OCI-LY1 (cell line): ENCODE measurements at regions not wholly inside any gene's neighbourhood (a gene's known extent, or its start where the extent isn't known, plus 50 kb on each side); places are given as distances from the start of the nearest gene placed in this dataset.

ENCODE experiments used
- H2AFZ ChIP-seq: fragments of 200-600 bp; sonication (generic), shearing (Covaris generic); 2 replicates; pipeline ENCODE4 v1.6.0; 2014; ENCODE audit warnings: antibody characterized with exemption, mild to moderate bottlenecking, low read length
- H3F3A ChIP-seq: fragments of 200-600 bp; sonication (generic), shearing (Covaris generic); 2 replicates; pipeline ENCODE4 v1.6.0; 2014; ENCODE audit warnings: mild to moderate bottlenecking, antibody characterized with exemption, low read length, moderate library complexity; ENCODE audit not compliant: insufficient read depth
- H3K27ac ChIP-seq: fragments of 200-600 bp; sonication (generic); 2 replicates; pipeline ENCODE4 v1.5.1; 2014; ENCODE audit warnings: low read length, mixed run types, mild to moderate bottlenecking, low read depth; ENCODE audit not compliant: poor library complexity, severe bottlenecking
- H3K27me3 ChIP-seq: fragments of 200-600 bp; sonication (generic); 2 replicates; pipeline ENCODE4 v1.6.0; 2014; ENCODE audit warnings: antibody characterized with exemption, mild to moderate bottlenecking, low read length, moderate library complexity; ENCODE audit not compliant: insufficient read depth
- H3K36me3 ChIP-seq: fragments of 200-600 bp; sonication (generic); 2 replicates; pipeline ENCODE4 v1.6.1; 2014; ENCODE audit warnings: mild to moderate bottlenecking, antibody characterized with exemption, low read length, moderate library complexity, mixed read lengths; ENCODE audit not compliant: insufficient read depth
- H3K4me1 ChIP-seq: fragments of 200-600 bp; sonication (generic); 2 replicates; pipeline ENCODE4 v1.5.1; 2014; ENCODE audit warnings: mild to moderate bottlenecking, low read length, moderate library complexity; ENCODE audit not compliant: insufficient read depth, severe bottlenecking
- H3K4me2 ChIP-seq: fragments of 200-600 bp; sonication (generic), shearing (Covaris generic); 2 replicates; pipeline ENCODE4 v1.6.1; 2014; ENCODE audit warnings: low read length
- H3K4me3 ChIP-seq: fragments of 200-600 bp; sonication (generic); 2 replicates; pipeline ENCODE4 v1.5.1; 2014; ENCODE audit warnings: low read length, low read depth, mild to moderate bottlenecking, mixed read lengths; ENCODE audit not compliant: poor library complexity, severe bottlenecking
- H3K79me2 ChIP-seq: fragments of 200-600 bp; shearing (Covaris generic); 2 replicates; pipeline ENCODE4 v1.6.1; 2016; ENCODE audit warnings: mixed run types, low read length, mixed read lengths; ENCODE audit not compliant: insufficient read depth
- H3K9ac ChIP-seq: fragments of 200-600 bp; sonication (generic), shearing (Covaris generic); 2 replicates; pipeline ENCODE4 v1.6.1; 2014; ENCODE audit warnings: mild to moderate bottlenecking, low read length, mixed read lengths
- H3K9me2 ChIP-seq: fragments of 200-600 bp; sonication (generic), shearing (Covaris generic); 2 replicates; pipeline ENCODE4 v1.6.1; 2014; ENCODE audit warnings: low read depth, mild to moderate bottlenecking, low read length, mixed read lengths
- H3K9me3 ChIP-seq: fragments of 200-600 bp; shearing (Covaris generic); 2 replicates; pipeline ENCODE4 v1.6.1; 2014; ENCODE audit warnings: low read length, mixed read lengths
- H4K20me1 ChIP-seq: fragments of 200-600 bp; sonication (generic), shearing (Covaris generic); 2 replicates; pipeline ENCODE4 v1.6.0; 2016; ENCODE audit warnings: mild to moderate bottlenecking, low read length; ENCODE audit not compliant: insufficient read depth
- EZH2 ChIP-seq: fragments of 200-600 bp; sonication (generic), shearing (Covaris generic); IDR thresholded peaks from 2 replicates; pipeline ENCODE4 v1.8.0; 2017; ENCODE audit warnings: borderline replicate concordance, mixed run types, mild to moderate bottlenecking, antibody characterized with exemption, low read length, moderate library complexity, mixed read lengths
- TF ChIP-seq, protein P1 (sequence below): fragments of 200-600 bp; sonication (generic), shearing (Covaris generic); IDR thresholded peaks from 2 replicates; pipeline ENCODE4 v1.5.1; 2017; ENCODE audit warnings: mild to moderate bottlenecking, antibody characterized with exemption, low read length, moderate library complexity, mixed read lengths

DNA sequence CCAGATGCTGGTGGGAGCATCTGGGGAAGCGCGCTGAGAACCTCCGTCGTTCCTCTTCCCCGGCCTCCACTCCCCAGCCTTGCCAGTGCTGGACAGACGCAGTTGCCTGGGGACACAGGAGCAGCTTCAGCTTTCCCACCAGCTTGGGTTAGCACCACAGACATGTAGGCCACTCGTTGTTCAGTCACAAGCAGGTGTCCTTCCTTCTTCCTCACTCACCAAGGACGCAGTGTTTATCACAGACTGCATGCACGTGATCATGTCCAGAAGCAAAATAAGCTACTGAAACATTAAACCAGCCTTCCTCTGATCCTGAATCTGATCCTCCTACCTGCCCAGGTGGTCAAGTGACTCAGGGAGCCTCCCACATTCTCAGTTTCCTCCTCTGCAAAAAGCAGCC, 232.9 kb downstream of the SYK start:
- no peak overlapping the region for H3K27ac ChIP-seq
- H4K20me1 ChIP-seq: no peaks in the 10 kb centered on the region
- H3K4me2 ChIP-seq: no peak overlapping the region
- no peaks in the 10 kb centered on the region for H3K4me1 ChIP-seq
- no peaks in the 10 kb centered on the region for H3F3A ChIP-seq
- H3K9ac ChIP-seq: no peak overlapping the region
- TF ChIP-seq EZH2: no peak
- TF ChIP-seq, protein P1, sequence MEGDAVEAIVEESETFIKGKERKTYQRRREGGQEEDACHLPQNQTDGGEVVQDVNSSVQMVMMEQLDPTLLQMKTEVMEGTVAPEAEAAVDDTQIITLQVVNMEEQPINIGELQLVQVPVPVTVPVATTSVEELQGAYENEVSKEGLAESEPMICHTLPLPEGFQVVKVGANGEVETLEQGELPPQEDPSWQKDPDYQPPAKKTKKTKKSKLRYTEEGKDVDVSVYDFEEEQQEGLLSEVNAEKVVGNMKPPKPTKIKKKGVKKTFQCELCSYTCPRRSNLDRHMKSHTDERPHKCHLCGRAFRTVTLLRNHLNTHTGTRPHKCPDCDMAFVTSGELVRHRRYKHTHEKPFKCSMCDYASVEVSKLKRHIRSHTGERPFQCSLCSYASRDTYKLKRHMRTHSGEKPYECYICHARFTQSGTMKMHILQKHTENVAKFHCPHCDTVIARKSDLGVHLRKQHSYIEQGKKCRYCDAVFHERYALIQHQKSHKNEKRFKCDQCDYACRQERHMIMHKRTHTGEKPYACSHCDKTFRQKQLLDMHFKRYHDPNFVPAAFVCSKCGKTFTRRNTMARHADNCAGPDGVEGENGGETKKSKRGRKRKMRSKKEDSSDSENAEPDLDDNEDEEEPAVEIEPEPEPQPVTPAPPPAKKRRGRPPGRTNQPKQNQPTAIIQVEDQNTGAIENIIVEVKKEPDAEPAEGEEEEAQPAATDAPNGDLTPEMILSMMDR: no peak
- H3K4me3 ChIP-seq: no peak overlapping the region
- H3K9me2 ChIP-seq: no peaks in the 10 kb centered on the region
- no peak overlapping the region for H2AFZ ChIP-seq
- no peaks in the 10 kb centered on the region for H3K9me3 ChIP-seq
- H3K79me2 ChIP-seq: no peaks in the 10 kb centered on the region
- H3K36me3 ChIP-seq: no peaks in the 10 kb centered on the region
- H3K27me3 ChIP-seq: no peaks in the 10 kb centered on the region

DNA sequence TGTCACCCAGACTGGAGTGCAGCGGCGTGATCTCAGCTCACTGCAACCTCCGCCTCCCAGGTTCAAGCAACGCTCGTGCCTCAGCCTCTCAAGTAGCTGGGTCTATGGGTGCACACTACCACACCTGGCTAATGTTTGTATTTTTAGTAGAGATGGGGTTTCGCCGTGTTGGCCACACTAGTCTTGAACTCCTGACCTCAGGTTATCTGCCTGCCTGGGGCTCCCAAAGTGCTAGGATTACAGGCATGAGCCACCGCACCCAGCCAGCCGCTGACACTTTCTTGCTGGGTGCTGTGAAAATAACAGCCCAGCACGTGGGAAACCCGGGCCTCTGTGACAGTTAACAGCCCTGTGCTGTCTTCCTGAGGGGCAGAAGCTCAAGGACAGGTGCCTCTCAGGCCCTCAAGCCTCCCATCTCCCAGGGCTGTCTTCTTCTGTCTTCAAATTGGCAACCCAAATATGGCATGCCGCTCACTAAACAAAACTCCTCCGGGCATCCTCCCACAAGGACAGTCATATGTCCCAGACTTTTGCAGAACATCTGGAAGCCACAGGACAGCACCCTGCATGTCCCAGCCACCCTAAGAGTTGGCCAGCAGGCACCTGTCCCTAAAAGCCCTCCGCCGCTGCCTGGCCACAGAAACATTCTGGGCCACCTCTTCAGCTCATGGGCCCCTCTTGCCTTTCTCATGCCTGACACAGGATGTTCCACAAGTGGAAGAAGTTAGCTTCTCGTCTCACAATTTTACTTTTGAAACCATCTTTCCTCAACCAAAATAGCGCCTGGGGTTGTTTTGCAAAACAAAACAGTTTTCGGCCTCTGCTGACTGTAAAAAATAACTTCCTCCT, 233.6 kb downstream of the SYK start:
- H3K27ac ChIP-seq: no peak overlapping the region
- no peak overlapping the region for H3K4me2 ChIP-seq
- H3K4me3 ChIP-seq: no peak overlapping the region
- H3K79me2 ChIP-seq: no peaks in the 10 kb centered on the region
- H3K4me1 ChIP-seq: no peaks in the 10 kb centered on the region
- TF ChIP-seq, protein P1: no peak
- no peak for TF ChIP-seq EZH2
- no peaks in the 10 kb centered on the region for H3K27me3 ChIP-seq
- no peak overlapping the region for H3K9ac ChIP-seq
- no peak overlapping the region for H2AFZ ChIP-seq
- no peaks in the 10 kb centered on the region for H3K36me3 ChIP-seq
- H3K9me3 ChIP-seq: no peaks in the 10 kb centered on the region
- H3F3A ChIP-seq: no peaks in the 10 kb centered on the region
- no peaks in the 10 kb centered on the region for H3K9me2 ChIP-seq
- H4K20me1 ChIP-seq: no peaks in the 10 kb centered on the region

DNA sequence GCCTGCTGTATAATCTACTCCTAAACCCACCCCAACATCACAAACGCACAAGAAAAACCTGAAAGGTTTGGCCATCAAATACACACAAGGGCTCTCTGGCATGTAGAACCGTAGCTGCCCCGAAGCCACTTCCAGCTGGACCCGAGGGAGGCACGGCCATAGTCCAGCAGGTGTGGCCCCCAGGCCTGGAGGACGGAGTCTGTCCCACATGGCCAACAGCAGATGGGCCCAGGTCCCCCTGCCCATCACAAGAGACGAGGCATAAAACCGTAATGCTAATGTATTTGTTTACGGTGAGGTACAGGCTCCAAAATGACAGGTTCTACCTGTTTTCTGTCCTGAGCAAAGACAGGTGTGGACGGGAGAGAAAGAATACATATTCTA, 234.2 kb downstream of the SYK start:
- Histone ChIP-seq H3K79me2 (no peaks in the 10 kb centered on the region), H3K4me1 (no peaks in the 10 kb centered on the region), H4K20me1 (no peaks in the 10 kb centered on the region), H3K9me3 (no peaks in the 10 kb centered on the region), H3K4me3 (no peak overlapping the region), H3F3A (no peaks in the 10 kb centered on the region), H3K9me2 (no peaks in the 10 kb centered on the region), H3K9ac (no peak overlapping the region), H3K27ac (no peak overlapping the region), H3K27me3 (no peaks in the 10 kb centered on the region), H3K36me3 (no peaks in the 10 kb centered on the region), H2AFZ (no peak overlapping the region), H3K4me2 (no peak overlapping the region)
- TF ChIP-seq, protein P1: no peak
- no peak for TF ChIP-seq EZH2
